Coronary artery (tissue), 2 donors: ENCODE measurements at regions not wholly inside any gene's neighbourhood (a gene's known extent, or its start where the extent isn't known, plus 50 kb on each side); places are given as distances from the start of the nearest gene placed in this dataset.
"Not testable (repeated sequence)": the region's sequence is repeated elsewhere in the genome, so short reads cannot be mapped to it uniquely, and the experiment has no call there.

Experiments
- DNase-seq: peaks from one replicate; pipeline ENCODE4 v3.0.0-alpha.2; 2017; ENCODE audit warnings: low spot score
- H3K27ac ChIP-seq, 2 donors: fragments of 200-600 bp; sonication (generic); one replicate each; pipeline ENCODE4 v1.5.1; 2016 to 2019
- H3K4me3 ChIP-seq: fragments of 200-600 bp; sonication (generic); 2 replicates; pipeline ENCODE4 v1.5.1; 2016; ENCODE audit warnings: mild to moderate bottlenecking, moderate library complexity
- TF ChIP-seq, protein P1 (sequence below): fragments of 200-600 bp; sonication (generic); IDR thresholded peaks from one replicate; pipeline ENCODE4 v1.5.1; 2019; ENCODE audit warnings: antibody characterized with exemption

DNA sequence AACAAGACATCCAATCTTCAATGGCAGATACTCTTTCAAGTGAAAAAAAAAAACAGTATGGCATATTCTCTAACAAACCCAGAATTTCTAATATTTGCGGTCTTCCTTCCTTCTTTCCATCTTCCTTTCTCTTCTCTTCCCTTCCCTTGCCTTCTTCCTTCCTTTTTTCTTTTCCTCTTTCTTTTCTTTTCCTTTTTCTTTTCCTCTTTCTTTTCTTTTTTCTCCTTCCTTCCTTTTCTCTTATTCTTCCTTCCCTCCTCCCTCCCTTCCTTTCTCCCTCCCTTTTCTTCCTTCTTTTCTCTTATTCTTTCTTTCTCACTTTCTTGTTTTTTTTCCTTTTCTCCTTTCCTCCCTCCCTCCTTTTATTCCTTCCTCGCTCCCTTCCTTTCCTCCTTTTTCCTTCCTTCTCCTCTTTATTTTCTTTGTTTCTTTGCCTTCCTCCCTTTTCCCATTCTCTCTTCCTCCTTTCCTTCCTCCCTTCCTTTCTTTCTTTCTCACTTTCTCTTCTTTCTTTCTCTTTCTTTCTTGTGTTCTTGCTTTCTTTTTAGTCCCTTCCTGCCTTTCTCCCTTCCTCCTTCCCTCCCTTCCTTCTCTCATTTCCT, 209.0 kb downstream of the ZNF92 start:
- not testable (repeated sequence) for DNase-seq, H3K4me3 ChIP-seq, H3K27ac ChIP-seq

DNA sequence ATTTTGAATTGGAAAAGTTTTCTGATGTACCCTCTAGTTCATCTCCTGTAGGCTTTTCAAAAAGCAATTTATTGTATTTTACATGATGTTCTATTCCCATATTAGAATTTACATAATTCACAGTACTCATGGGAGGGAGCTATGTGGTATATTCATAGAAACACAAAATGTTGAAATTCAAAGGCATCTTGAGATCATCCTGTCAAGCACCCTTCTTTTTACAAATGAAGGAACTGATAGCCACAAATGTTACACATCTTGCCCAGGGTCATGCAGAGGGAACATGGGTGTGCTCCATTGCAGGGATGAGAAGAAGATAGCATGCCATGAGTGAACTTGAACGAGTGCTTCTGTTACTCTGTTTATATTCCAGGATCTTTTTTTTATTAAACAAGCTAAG, 228.8 kb downstream of the ZNF92 start:
- not testable (repeated sequence) for H3K27ac ChIP-seq, H3K4me3 ChIP-seq, DNase-seq

DNA sequence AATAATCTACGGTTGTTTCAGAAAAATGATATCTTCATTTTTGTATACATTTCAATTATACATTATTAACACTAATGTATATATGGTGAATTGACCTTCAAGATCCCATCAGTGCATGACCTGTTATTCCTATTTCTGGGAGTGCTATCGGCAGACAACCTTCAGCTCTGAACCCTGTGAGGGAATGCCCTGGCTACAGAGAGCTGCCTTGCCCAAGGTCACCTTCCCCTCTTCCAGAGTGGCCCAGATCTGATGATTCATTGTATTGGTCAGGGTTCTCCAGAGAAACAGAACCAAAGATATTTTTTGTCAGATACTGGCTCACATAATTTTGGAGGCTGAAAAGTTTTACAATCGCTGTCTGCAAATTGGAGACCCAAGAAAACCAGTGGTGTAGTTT, 235.5 kb downstream of the ZNF92 start:
- TF ChIP-seq, protein P1, sequence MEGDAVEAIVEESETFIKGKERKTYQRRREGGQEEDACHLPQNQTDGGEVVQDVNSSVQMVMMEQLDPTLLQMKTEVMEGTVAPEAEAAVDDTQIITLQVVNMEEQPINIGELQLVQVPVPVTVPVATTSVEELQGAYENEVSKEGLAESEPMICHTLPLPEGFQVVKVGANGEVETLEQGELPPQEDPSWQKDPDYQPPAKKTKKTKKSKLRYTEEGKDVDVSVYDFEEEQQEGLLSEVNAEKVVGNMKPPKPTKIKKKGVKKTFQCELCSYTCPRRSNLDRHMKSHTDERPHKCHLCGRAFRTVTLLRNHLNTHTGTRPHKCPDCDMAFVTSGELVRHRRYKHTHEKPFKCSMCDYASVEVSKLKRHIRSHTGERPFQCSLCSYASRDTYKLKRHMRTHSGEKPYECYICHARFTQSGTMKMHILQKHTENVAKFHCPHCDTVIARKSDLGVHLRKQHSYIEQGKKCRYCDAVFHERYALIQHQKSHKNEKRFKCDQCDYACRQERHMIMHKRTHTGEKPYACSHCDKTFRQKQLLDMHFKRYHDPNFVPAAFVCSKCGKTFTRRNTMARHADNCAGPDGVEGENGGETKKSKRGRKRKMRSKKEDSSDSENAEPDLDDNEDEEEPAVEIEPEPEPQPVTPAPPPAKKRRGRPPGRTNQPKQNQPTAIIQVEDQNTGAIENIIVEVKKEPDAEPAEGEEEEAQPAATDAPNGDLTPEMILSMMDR = no peak
- Histone ChIP-seq H3K4me3 (no peak overlapping the region), H3K27ac (no peak overlapping the region)
- no peak for DNase-seq

DNA sequence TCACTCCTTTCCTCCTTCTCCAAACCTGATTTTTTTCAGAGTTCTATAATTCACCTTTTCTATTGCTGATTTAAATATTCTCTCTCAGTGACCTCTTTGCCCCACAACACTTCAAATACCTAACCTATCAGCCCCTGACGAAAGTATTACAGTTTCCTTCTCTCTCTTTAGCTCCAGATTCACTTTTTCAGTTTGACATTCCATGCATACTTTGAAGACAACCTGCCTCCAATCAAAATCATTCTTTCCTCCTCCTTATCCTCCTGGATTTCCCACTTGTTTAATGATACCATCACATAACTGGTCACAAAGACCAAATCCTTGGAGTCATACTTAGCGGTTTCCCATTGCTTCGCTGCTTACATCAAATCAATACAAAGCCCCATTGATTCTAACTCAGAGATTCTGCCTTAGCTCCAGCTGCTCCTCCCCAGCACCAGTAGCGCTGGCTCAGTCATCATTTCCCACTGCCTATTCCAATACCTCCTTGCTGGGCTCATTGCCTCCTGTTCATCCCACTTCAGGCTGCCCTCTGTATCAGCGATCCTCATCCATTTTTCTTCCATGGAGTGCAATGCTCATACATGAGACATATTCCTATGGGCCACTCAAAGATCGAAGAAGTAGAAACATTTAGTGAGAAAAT, 240.1 kb downstream of the ZNF92 start:
- not testable (repeated sequence) for DNase-seq, H3K4me3 ChIP-seq, H3K27ac ChIP-seq

DNA sequence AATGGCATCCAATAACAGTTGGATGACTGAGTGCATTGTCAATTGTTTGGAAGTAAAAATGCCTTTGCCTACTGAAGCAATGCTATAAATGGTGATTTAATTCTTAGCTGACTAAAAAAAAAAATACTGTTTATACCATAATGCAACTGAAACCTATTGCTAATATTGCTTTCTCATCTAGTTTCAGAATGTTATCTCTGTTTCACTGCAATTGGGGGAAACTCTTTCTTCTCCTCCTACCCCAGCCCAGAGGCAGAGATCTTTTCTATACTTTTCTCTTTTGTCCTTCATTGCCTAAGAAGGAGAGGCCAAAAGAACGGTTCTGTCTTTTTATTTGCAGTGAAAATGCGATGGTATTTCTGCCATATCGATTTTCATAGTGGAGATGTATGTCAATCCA, 242.5 kb downstream of the ZNF92 start:
- not testable (repeated sequence) for H3K4me3 ChIP-seq, H3K27ac ChIP-seq, DNase-seq

DNA sequence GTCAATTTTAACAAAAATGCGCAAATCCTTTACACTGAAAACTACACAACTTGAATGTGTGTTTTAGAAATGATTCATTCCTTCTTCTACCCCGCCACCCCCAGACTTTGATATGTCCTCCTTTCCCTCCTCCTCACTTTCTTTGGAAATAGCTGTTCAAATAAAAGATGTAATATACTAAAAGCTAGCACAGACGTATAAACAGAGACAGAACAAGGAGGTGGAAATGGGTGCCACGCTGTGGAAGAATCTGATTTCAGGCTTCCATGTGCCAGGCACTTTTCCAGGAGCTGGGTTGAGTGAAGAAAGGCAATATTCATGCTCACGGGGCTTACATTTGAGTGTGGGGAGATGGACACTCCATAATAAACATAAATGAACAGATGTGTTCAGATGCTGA, 246.6 kb downstream of the ZNF92 start:
- DNase-seq, H3K4me3 ChIP-seq, H3K27ac ChIP-seq: not testable (repeated sequence)

DNA sequence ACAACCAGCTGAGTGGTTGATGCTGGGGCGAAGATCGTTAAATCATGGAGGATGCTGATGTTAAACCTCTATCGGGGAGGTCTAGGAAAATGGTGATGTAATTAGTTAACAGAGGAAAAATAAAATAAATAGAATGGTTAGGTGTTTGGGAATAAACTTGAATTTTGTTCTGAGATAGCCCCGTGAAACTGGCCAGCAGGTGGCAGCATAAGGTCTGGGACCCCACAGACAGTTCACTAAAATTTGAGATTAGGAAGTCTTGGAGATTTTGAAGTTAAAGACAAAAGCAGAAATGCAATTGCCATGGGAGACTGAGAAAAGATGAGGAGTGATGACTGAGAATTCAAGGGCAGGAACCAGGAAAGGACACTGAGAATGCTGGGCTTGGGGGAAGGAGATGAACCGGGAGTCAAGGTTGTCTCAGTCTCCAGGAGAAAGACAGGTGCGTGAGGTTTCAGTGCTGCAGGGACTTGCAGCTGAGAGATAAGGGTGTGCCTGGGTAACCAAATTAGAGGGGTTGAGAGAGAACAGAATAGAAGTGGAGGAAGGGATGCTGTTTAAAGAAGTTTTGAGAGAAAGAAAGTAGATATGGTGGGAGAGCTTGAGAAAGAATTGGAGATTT, 248.0 kb downstream of the ZNF92 start:
- H3K27ac ChIP-seq, H3K4me3 ChIP-seq, DNase-seq: not testable (repeated sequence)

DNA sequence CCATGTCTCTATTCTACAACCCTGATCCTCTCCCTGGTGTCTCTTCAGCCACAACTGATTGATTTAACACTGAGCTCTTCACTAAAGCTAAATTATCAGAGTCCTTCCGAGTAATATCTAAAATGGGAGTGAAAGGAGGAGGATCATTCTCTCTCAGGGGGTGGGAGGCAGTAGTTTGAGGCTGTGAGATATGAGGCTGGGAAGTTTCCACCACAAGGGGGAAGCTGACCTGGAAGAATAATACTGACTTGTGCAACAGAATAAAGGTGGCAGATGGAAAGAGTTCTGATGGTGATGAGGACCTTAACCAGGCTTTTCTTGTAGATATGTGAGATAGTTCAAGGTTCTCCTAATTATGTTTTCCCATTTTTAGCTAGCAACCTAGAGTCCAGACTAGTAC, 241.6 kb upstream of the VKORC1L1 start:
- H3K27ac ChIP-seq, H3K4me3 ChIP-seq, DNase-seq: not testable (repeated sequence)

DNA sequence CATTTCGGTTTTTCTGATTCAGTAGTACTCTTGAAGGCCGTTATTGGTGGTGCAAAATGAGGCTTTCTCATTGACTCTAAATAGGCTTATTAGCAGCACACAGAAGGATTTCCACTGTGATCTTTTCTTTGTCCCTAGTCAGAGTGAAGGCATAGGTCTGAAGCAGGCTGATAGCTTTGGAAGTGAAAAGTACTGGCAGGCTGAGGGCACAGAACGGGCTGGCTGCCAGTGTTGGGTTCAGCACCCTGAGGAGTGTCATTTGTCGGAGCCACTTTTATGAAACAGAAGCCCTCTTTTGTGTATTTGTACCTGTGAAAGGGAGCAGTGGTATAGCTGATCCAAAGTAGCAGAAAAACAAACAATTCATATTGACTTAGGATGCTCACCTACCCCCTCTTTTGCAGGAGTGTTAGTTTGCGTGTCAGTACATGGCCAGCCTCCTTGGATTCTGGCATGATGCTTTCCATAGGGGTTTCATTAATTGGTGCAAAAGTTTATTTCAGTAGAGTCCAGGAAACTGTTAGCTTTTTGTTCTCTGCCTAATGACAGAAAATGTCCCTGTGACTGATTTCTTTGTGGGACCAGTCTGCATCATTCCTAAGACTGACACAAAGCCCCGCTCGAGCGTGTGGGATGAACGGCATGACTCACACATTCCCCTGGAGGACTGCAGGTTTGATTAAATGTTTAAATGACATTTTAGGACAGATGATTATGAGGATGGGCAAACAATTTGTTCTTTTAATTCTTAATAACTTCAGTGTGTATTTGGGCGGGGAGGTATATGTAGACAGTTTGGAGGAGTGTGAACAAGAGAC, 239.1 kb upstream of the VKORC1L1 start:
- not testable (repeated sequence) for DNase-seq, H3K4me3 ChIP-seq, H3K27ac ChIP-seq

DNA sequence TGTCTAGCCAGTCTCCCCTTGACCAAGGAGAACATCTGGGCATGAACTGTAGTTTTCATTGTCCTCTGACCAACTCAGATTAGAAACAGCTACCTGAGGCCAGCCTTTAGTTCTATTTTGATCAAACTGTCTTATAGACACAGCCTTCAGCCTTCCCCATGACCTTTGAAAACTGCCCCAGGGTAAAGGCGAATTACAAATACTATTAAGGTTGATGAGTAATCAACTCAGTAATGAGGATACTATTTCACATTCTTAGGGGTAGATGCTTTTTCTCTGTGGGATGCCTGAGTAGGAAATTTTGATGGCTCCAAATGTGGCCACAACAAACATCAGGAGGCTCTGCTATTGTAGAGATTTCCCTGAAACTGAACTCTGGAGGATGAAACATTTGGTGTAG, 234.0 kb upstream of the VKORC1L1 start:
- not testable (repeated sequence) for H3K4me3 ChIP-seq, DNase-seq, H3K27ac ChIP-seq

DNA sequence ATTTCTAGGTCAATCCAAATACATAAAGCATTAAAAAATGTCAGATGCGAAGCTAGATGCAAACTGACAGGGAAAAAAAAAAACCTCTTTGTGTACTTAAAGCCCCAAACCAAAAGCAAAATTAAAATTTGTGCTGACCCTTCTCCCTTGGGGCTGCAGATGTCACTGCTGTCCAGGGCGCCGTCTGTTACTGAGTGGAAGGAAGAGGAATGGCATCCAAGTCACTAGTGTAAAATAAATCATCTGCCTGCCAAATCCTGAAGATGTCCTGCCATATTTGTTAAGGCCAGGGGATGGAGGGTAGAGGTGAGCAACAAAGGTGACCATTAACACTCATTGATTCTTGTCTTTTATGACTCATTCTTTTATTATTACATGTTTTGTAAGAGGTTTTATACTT, 233.2 kb upstream of the VKORC1L1 start:
- not testable (repeated sequence) for H3K4me3 ChIP-seq, DNase-seq, H3K27ac ChIP-seq

DNA sequence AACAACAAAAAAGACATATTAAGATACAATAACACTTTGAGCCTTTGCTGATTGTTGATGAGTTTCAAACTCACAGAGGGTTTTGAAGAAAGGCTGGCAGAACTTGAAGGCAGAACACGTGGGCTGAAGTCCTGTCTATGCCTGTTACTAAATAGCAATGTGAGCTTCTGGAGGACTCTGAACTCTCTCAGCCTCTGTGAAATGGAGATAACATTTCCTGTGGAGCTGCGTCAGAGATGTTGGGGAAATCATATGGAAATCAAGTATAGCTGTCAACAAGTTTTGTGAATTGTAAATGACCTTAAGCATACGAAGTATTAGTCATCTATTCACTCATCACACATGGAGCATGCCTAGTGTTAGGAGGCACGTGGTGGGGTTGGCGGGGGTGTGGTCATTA, 229.4 kb upstream of the VKORC1L1 start:
- not testable (repeated sequence) for H3K27ac ChIP-seq, H3K4me3 ChIP-seq, DNase-seq

DNA sequence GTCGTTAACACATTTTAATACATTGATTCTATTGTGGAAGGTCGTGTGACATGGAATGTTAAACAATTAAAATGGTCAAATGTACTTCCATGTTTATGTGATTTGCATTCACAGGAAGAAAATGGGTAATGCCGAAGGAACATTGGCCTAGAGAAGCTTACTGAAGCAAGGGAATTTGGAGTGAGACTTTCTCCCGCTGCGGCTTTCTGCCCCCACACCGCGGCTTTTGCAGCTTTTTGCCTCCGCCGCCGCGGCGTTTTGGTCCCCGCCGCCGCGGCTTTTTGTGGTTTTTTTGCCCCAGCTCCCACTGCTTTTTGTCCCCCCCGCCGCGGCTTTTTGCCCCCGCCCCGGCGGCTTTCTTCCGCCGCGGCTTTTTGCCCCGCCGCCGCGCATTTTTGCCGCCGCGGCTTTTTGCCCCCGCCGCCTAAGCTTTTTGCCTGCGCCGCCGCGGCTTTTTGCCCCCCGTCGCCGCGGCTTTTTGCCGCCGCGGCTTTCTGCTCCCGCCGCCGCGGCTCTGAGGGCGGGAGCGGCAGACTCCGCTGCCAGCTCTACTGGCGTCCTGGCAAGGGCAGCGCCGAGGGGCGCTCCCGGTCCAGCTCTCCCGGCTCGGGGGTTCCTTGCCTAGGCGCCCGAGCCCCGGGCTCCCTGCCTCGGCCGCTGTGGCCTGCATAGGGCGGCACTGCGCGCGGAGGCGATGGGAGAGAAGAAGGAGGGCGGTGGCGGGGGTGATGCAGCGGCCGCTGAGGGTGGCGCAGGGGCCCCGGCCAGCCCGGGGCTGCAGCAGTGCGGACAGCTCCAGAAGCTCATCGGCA, 225.5 kb upstream of the VKORC1L1 start:
- DNase-seq, H3K4me3 ChIP-seq, H3K27ac ChIP-seq: not testable (repeated sequence)

DNA sequence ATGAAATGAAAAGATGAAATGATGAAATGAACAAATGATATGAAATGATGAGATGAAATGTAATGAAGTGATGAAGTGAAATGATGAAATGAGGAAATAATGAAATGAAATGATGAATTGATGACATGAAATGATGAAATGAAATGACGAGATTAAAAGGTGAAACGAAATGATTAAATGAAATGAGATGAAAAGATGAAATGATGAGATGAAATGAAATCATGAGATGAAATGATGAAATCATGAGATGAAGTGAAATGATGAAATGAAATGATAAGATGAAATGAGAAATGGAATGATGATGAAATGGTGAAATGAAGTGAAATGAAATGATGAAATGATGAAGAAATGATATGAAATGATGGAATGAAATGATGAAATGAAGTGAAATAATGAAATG, 221.7 kb upstream of the VKORC1L1 start:
- not testable (repeated sequence) for H3K27ac ChIP-seq, DNase-seq, H3K4me3 ChIP-seq

DNA sequence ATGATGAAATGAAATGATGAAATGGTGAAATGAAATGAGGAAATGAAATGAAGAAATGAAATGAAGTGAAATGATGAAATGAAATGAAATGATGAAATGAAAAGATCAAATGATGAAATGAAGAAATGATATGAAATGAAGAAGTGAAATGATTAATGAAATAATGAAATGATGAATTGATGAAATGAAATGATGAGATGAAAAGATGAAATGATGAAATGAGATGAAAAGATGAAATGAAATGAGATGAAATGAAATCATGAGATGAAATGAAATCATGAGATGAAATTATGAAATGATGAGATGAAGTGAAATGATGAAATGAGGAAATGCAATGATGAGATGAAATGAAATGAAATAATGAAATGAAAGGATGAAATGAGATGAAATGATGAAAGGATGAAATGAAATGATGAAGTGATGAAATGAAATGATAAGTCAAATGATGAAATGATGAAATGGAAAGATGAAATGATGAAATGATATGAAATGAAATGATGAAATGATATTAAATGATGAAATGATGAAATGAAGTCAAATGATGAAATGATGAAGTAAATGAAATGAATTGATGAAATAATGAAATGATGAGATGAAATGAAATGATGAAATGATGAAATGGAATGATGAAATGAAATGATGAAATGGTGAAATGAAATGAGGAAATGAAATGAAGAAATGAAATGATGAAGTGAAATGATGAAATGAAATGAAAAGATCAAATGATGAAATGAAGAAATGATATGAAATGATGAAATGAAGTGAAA, 220.9 kb upstream of the VKORC1L1 start:
- H3K4me3 ChIP-seq, H3K27ac ChIP-seq, DNase-seq: not testable (repeated sequence)

DNA sequence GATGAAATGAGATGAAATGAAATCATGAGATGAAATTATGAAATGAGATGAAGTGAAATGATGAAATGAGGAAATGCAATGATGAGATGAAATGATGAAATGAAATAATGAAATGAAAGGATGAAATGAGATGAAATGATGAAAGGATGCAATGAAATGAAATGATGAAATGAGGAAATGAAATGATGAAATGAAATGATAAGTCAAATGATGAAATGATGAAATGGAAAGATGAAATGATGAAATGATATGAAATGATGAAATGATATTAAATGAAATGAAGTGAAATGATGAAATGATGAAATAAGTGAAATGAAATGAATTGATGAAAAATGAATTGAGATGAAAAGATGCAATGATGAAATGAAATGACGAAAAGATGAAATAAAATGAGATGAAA, 220.2 kb upstream of the VKORC1L1 start:
- not testable (repeated sequence) for H3K4me3 ChIP-seq, DNase-seq, H3K27ac ChIP-seq
